HepG2 (cell line): ENCODE measurements at regions not wholly inside any gene's neighbourhood (a gene's known extent, or its start where the extent isn't known, plus 50 kb on each side); places are given as distances from the start of the nearest gene placed in this dataset.

Experiments used
- ATAC-seq: fragments of 200-7000 bp; cut with Tn5 transposase; 3 replicates; pipeline ENCODE4 v1.9.1; 2020; ENCODE audit warnings: mild to moderate bottlenecking, moderate library complexity
- BruUV-seq: library from RNA; stranded (reverse); fragments of 400-500 nt; replicated peaks from 2 replicates; lab custom pipeline; 2021; lab: Mats Ljungman, UMichigan
- CTCF ChIA-PET: fragments of 300-600 bp; formaldehyde crosslinking; extraction: SDS; loops from one replicate; lab custom pipeline; 2021; ENCODE audit warnings: low total read pairs, inconsistent platforms, low intra/inter-chr PET ratio; lab: Yijun Ruan, JAX
- POLR2A ChIA-PET: fragments of 350-600 bp; sonication (Branson Sonifier 250); formaldehyde crosslinking; loops from one replicate; lab custom pipeline; 2020; ENCODE audit warnings: antibody characterized with exemption, inconsistent platforms; lab: Yijun Ruan, JAX
- DNase-seq: peaks from one replicate; pipeline ENCODE4 v3.0.0-alpha.2; 2015; ENCODE audit warnings: low spot score
- FAIRE-seq: peaks from 3 replicates; lab custom pipeline; 2011; peaks lifted over from hg19 to GRCh38; lab: Jason Lieb, UNC
- H2AFZ ChIP-seq: one replicate; pipeline ENCODE4 v1.6.1; 2011; ENCODE audit warnings: low read length, inconsistent platforms
- H3K27ac ChIP-seq: fragments of 300-600 bp; 3 replicates; pipeline ENCODE4 v1.8.0; 2011; ENCODE audit warnings: mixed run types, mild to moderate bottlenecking, mixed read lengths, low read length, inconsistent platforms; ENCODE audit not compliant: insufficient read depth; ENCODE audit errors: extremely low read length
- H3K27me3 ChIP-seq, 2 experiments: fragments of 200-600 bp in 1 of 2; 2 replicates in 1 of 2; 3 replicates in 1 of 2; pipeline versions ENCODE4 v1.6.0 to v1.8.0; 2011; ENCODE audit warnings: low read length in 2 of 2, mild to moderate bottlenecking in 2 of 2, moderate library complexity in 2 of 2, inconsistent platforms in 1 of 2; ENCODE audit not compliant: insufficient read depth in 2 of 2, control insufficient read depth in 1 of 2
- H3K36me3 ChIP-seq, 2 experiments: fragments of 200-600 bp in 1 of 2; replicated peaks in 1 of 2; 2 replicates in 1 of 2; 3 replicates in 1 of 2; pipeline versions ENCODE4 v1.5.1 to v1.8.0; 2011; ENCODE audit warnings: low read length in 2 of 2, inconsistent platforms in 1 of 2; ENCODE audit not compliant: insufficient read depth in 2 of 2, control insufficient read depth in 1 of 2
- H3K4me1 ChIP-seq: 2 replicates; pipeline ENCODE4 v1.5.1; 2012; ENCODE audit warnings: low read length, inconsistent platforms; ENCODE audit not compliant: insufficient read depth
- H3K4me2 ChIP-seq: 2 replicates; pipeline ENCODE4 v1.6.0; 2011; ENCODE audit warnings: low read depth, low read length, inconsistent platforms
- H3K4me3 ChIP-seq, 3 experiments: fragments of 200-600 bp in 1 of 3; sonication (generic), shearing (Covaris generic) in 1 of 3; replicated peaks in 1 of 3; 2 replicates each; pipeline ENCODE4 v1.5.1; 2011 to 2016; ENCODE audit warnings: low read length in 3 of 3, inconsistent platforms in 2 of 3, low read depth in 2 of 3, mild to moderate bottlenecking in 2 of 3, control low read depth in 1 of 3, mixed read lengths in 1 of 3; ENCODE audit not compliant: insufficient read depth in 1 of 3
- H3K79me2 ChIP-seq: one replicate; pipeline ENCODE4 v1.6.1; 2011; ENCODE audit warnings: low read length, inconsistent platforms; ENCODE audit not compliant: insufficient read depth
- H3K9ac ChIP-seq: 2 replicates; pipeline ENCODE4 v1.6.0; 2011; ENCODE audit warnings: mild to moderate bottlenecking, low read depth, low read length, inconsistent platforms; ENCODE audit not compliant: insufficient read depth
- H3K9me3 ChIP-seq: 2 replicates; pipeline ENCODE4 v1.5.1; 2012; ENCODE audit warnings: mild to moderate bottlenecking, low read length
- H4K20me1 ChIP-seq: 2 replicates; pipeline ENCODE4 v1.6.0; 2011; ENCODE audit warnings: inconsistent platforms, mild to moderate bottlenecking, low read length, moderate library complexity; ENCODE audit not compliant: insufficient read depth
- CCDC6 ChIP-seq: sonication (generic); formaldehyde crosslinking; IDR thresholded peaks from 2 replicates; pipeline ENCODE4 v1.8.1; 2022; ENCODE audit warnings: mild to moderate bottlenecking, missing genetic modification reagents, moderate library complexity
- CTCF ChIP-seq: sonication (generic); formaldehyde crosslinking; IDR thresholded peaks from 2 replicates; pipeline ENCODE4 v1.5.0; 2020; ENCODE audit warnings: mild to moderate bottlenecking, missing genetic modification reagents, moderate library complexity
- DPF2 ChIP-seq: sonication (generic); formaldehyde crosslinking; IDR thresholded peaks from 2 replicates; pipeline ENCODE4 v1.4.0; 2020; ENCODE audit warnings: mild to moderate bottlenecking, low read depth, missing genetic modification reagents, borderline replicate concordance
- FOXA1 ChIP-seq, 2 experiments: fragments of 450-650 bp in 1 of 2; sonication (generic) in 1 of 2; formaldehyde crosslinking in 1 of 2; IDR thresholded peaks; 2 replicates each; pipeline versions ENCODE4 v1.4.0 to v1.6.1; 2016 to 2020; ENCODE audit warnings: missing genetic modification reagents in 1 of 2
- GMEB2 ChIP-seq: IDR thresholded peaks from 2 replicates; pipeline ENCODE4 v1.6.1; 2016; ENCODE audit warnings: missing biosample characterization, missing genetic modification reagents, low read depth
- HBP1 ChIP-seq: IDR thresholded peaks from 2 replicates; pipeline ENCODE4 v1.6.1; 2016; ENCODE audit warnings: low read depth, control low read depth
- NFKBIZ ChIP-seq: IDR thresholded peaks from 2 replicates; pipeline ENCODE4 v1.6.1; 2018; ENCODE audit warnings: missing genetic modification reagents, missing compliant biosample characterization
- NR2F1 ChIP-seq, 2 experiments: fragments of 450-650 bp in 1 of 2; formaldehyde crosslinking in 1 of 2; IDR thresholded peaks; 2 replicates each; pipeline versions ENCODE4 v1.5.0 to v1.6.1; 2016 to 2020; ENCODE audit warnings: mild to moderate bottlenecking in 1 of 2, missing compliant biosample characterization in 1 of 2, missing genetic modification reagents in 1 of 2, moderate library complexity in 1 of 2
- PPARG ChIP-seq: conservative IDR thresholded peaks from 2 replicates; pipeline ENCODE4 v1.6.1; 2016; ENCODE audit warnings: missing biosample characterization, missing genetic modification reagents
- SMARCE1 ChIP-seq: fragments of 450-650 bp; IDR thresholded peaks from 2 replicates; pipeline ENCODE4 v1.6.1; 2017; ENCODE audit warnings: borderline replicate concordance
- SMC3 ChIP-seq: IDR thresholded peaks from 2 replicates; pipeline ENCODE4 v1.6.1; 2011; ENCODE audit warnings: low read length, improper control_type of control experiment
- STAG1 ChIP-seq: sonication (generic); formaldehyde crosslinking; IDR thresholded peaks from 2 replicates; pipeline ENCODE4 v1.4.0; 2020; ENCODE audit warnings: missing genetic modification reagents
- XRCC5 ChIP-seq: fragments of 200-400 bp; formaldehyde crosslinking; optimal IDR thresholded peaks from 2 replicates; pipeline ENCODE3; 2017; ENCODE audit warnings: mild to moderate bottlenecking, low read length
- ZNF616 ChIP-seq: sonication (generic); formaldehyde crosslinking; IDR thresholded peaks from 2 replicates; pipeline ENCODE4 v1.5.0; 2020; ENCODE audit warnings: low read depth, mild to moderate bottlenecking, missing genetic modification reagents
- ZNF724P ChIP-seq: sonication (generic); formaldehyde crosslinking; IDR thresholded peaks from 2 replicates; pipeline ENCODE4 v1.8.0; 2022; ENCODE audit warnings: missing genetic modification reagents, borderline replicate concordance
- WGBS: methylation state at CpG from one replicate; pipeline ENCODE4 v1.1.6; 2017; ENCODE audit warnings: low lambda C conversion rate; 5-methylcytosine and 5-hydroxymethylcytosine counted together
- in situ Hi-C: cut with HindIII; loops from 2 replicates; pipeline ENCODE4 v1.10.0; 2017; ENCODE audit warnings: low pct_unique_long_range_greater_than_20kb; ENCODE audit not compliant: extremely low pct_ligation_motif_present
- intact Hi-C: fragments of 100-400 bp; cut with micrococcal nuclease; formaldehyde crosslinking; loops from one replicate; pipeline ENCODE4 v1.10.0; 2022; ENCODE audit not compliant: unreplicated experiment

- POLR2A ChIA-PET, result no interaction called here
- no peak overlapping the region for H3K4me2 ChIP-seq
- no peak overlapping the region for H3K27ac ChIP-seq
- DNase-seq (peak; percentile 45), FAIRE-seq (peak; percentile 68), ATAC-seq (peak; percentile 88)
- H3K27me3 ChIP-seq, result no peaks in the 10 kb centered on the region
- no peaks in the 10 kb centered on the region for H3K4me1 ChIP-seq
- H3K4me3 ChIP-seq, result no peak overlapping the region
- no peaks in the 10 kb centered on the region for H3K9me3 ChIP-seq
- CTCF ChIA-PET, result interaction anchor here (1.4 kb wide), 1 partner anchor 260 kb away, joined by 5 read pairs; no protein-coding TSS in a partner anchor
- H3K9ac ChIP-seq, result no peak overlapping the region
- WGBS, result 63% methylated on average over 6 of the region's 6 CpGs
- no TSS peak for BruUV-seq
- no peaks in the 10 kb centered on the region for H4K20me1 ChIP-seq
- no peaks in the 10 kb centered on the region for H3K79me2 ChIP-seq
- H2AFZ ChIP-seq, result no peak overlapping the region
- intact Hi-C loops (loop anchor here (1.0 to 5.0 kb wide), 2 partner anchors 259 to 1036 kb away; no protein-coding TSS in a partner anchor), in situ Hi-C loops (no loop called here)
- no peaks in the 10 kb centered on the region for H3K36me3 ChIP-seq
- TF ChIP-seq NR2F1 (CRISPR knock-in tag; IDR thresholded peaks at IDR 0.05), result no peak
- no peak for TF ChIP-seq DPF2 (CRISPR knock-in tag)
- TF ChIP-seq SMC3, result peak; percentile 40; the same call in 1 of the 2 replicates
- no peak for TF ChIP-seq GMEB2
- peak; percentile 22 for TF ChIP-seq XRCC5
- TF ChIP-seq ZNF616 (CRISPR knock-in tag), result no peak
- no peak for TF ChIP-seq ZNF724P (CRISPR knock-in tag)
- TF ChIP-seq STAG1 (CRISPR knock-in tag), result peak; percentile 30; the same call in 1 of the 2 replicates
- no peak for TF ChIP-seq HBP1 (CRISPR knock-in tag)
- no peak for TF ChIP-seq SMARCE1
- TF ChIP-seq PPARG, result peak; percentile 65; the same call in 1 of the 2 replicates
- no peak for TF ChIP-seq NFKBIZ (CRISPR knock-in tag)
- no peak for TF ChIP-seq CCDC6 (CRISPR knock-in tag)
- TF ChIP-seq FOXA1 (IDR thresholded peaks at IDR 0.05), result no peak
- peak; percentile 42; the same call in 1 of the 2 replicates for TF ChIP-seq FOXA1 (CRISPR knock-in tag; IDR thresholded peaks at IDR 0.05)
- TF ChIP-seq CTCF (CRISPR knock-in tag), result peak; percentile 74
Observed at GRCh38 chr3:25033407-25034029, 394.5 kb upstream of the RARB start.
